NCI-H2196 (cell line): ENCODE measurements at regions not wholly inside any gene's neighbourhood (a gene's known extent, or its start where the extent isn't known, plus 50 kb on each side); places are given as distances from the start of the nearest gene placed in this dataset.

Source experiments
- DNase-seq: peaks from one replicate; lab custom pipeline; 2025; ENCODE audit not compliant: unreplicated experiment; lab: John Stamatoyannopoulos, UW

DNA sequence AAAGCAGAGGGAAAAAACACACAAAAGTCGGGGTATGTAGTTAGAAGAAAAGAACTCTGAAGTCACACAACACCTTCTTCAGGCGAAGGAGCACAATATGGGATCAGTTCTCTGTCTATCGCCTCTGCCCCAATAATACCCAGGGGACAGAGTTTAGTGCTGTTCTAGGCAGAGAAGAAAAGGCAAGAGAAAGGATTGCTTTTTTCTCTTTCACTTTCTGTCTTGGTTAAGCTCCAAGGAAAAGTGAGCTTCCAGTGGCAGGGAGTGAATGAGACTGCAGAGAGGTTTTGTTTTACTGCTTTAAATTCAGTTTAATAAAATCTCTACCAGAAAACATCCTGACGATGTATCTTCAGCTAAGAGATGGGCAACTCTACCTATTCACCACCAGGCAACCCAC, 86.6 kb upstream of the STXBP5 start:
- DNase-seq: no peak

DNA sequence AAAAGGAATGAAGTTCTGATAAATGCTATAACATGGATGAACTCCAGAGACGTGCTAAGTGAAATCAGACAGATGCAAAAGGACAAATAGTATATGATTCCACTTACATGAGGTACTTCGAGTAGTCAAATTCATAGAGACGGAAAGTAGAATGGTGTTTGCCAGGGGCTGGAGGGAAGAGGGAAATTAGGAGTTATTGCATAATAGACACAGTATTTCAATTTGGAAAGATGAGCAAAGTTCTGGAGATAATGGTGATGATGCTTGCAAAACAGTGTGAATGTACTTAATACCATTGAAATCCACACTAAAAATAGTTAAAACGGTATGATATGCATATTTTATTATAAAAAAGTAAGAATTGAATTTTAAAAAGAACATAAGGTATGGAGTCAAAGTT, 84.9 kb upstream of the STXBP5 start:
- no peak for DNase-seq

DNA sequence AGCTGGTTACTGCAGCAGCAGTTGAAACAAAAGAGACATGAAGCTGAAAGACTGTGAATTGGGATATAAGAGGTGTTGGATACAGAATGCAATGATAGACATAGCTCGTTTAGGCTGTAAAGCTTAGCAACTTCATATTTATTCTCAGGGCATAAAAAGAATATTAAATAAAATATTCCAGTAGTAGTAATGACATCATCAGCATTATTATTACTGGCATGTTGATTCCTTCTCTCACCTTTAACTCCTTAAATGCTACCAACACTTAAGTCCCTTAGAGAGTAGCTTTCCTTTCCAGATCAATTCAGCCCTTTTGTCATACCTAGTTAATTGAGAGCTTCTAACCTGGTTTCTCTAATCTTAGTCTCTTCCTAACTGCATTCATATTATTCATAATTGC, 81.4 kb upstream of the STXBP5 start:
- DNase-seq: no peak

DNA sequence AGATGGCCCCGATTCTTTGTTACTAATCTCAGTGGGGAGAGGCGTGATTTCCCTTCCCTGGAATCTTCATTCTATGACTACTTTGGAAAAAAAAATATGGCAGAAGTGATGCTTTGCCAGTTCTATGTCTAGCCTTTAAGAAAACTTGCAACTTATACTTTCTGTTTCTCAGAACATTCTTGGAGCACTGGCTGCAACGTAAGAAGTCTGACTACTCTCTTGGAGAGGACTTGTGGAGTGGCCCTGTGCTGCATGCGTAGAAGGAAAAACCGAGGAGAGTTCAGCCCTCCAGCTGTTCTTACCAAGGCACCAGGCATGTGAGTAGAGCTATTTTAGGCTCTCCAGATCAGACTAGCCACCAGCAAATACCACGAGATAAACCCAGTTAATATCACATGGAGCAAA, 77.6 kb upstream of the STXBP5 start:
- DNase-seq: no peak

GRCh38 chr6:147127587-147127986, 76.6 kb upstream of the STXBP5 start:
- no peak for DNase-seq

- no peak for DNase-seq
These were observed 76.2 kb upstream of the STXBP5 start for GRCh38 chr6:147128056-147128455.

DNA sequence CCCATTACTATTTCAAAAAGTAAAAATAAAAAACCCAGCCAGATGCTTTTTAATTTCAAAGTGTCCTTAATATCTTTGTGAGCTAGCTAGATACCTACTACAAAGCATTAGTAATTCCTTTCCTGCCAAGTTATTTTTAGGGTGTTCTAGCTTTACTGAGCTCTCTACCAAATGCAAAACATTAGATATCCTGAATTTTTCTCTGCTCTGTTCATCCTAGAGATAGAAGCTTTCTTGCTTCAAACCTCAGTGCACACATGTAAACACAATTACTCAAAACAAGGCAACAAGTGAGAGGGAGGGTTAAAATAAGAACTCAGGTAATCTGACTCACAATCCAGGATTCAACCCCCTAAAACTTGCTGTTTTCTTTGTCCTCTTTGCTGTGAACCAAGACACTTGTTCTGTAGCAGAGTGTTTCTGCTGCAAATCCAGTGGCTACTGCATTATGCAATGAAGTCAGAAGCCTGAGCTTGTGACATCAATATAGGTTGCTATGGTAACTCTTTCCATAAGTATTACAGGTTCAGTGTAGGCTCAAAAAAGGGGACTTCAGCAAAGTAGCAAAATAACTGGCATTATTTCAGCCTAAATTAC, 72.6 kb upstream of the STXBP5 start:
- peak; percentile 17 for DNase-seq

GRCh38 chr6:147132889-147133288, 71.3 kb upstream of the STXBP5 start:
- no peak for DNase-seq

GRCh38 chr6:147133669-147134068, 70.5 kb upstream of the STXBP5 start:
- no peak for DNase-seq

GRCh38 chr6:147135211-147135681, 69.0 kb upstream of the STXBP5 start:
- peak; percentile 5 for DNase-seq

- DNase-seq: no peak
These were observed 68.2 kb upstream of the STXBP5 start for GRCh38 chr6:147136057-147136456.

DNA sequence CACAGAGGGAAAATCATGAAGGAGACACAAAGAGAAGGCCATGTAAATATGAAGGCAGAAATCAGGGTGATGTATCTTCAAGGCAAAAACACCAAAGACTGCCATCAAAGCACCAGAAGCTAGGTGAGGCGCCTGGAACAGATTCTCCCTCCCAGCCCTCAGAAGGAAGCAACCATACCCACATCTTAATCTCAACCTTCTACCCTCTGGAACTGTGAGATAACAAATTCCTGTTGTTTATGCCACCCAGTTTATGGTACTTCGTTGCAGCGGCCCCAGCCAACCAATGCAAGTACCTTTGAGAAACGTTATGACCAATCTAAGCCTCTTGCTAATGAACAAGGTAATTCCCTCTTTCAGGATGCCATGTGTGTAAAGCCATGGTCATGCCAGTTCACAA, 66.2 kb upstream of the STXBP5 start:
- no peak for DNase-seq

- no peak for DNase-seq
These were observed 65.4 kb upstream of the STXBP5 start for GRCh38 chr6:147138835-147139234.

DNA sequence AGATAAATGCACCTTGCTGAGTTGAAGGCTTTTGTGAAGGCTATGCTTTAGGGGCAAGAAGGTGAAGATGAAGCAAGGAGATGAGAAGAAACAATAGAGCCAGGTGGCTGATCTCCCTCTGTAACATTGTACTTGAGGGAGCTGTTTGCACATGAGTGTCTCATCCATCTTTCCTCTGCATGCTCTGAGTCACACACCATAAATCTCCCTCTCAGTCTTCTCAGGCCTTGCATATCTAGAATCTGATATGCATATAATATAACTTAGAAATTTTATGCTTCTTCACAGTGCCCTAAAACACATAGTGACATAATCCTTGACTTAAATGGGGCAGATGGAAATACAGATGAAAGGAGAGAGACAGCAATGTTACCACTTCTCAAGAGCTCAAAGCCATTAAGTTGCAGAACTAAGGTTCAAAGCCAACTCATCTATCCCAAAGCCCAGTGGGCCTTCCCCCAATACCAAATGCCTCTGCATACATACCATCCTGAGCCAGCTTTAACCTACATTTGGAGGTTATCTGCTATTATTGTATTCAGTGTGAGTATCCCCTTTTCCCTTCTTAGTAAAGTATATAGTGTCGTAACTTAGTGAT, 62.4 kb upstream of the STXBP5 start:
- peak; percentile 6 for DNase-seq

GRCh38 chr6:147142684-147143245, 61.5 kb upstream of the STXBP5 start:
- no peak for DNase-seq

DNA sequence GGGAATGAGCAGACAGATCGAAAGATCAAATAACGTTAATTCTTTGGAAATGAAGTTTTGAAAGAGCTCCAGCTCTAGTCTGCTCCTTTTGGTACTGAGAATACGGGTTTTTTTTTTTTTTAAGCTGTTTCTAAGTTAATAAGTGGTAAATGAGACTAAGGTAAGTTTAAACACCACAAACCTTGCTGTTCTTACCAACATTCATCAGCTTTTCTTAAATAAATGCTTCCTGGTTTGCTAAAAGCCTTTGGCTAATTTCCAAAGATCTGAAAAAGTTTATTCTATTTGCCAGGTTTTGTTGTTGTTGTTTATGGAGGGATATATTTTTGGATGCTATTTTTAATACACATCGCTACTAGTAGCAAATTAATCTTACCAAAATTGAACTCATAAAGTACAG, 55.1 kb upstream of the STXBP5 start:
- DNase-seq: no peak

DNA sequence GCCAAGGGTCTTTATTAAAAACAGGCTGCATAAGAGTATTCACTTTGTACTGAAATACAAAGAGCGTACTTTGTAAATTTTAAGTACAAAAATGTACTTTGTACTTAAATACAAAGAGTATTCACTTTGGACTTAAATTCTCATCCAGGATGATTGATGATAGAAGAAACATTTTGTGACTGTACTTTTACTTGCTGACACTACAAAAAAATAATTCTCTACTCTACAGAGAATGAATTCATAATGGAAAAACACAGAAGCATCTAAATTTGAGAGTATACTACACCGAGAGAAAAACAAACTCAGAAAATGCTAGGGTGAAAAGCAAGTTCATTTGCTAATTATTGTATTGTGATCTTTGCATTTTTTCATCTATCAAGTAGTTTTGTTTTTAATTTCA, 54.4 kb upstream of the STXBP5 start:
- DNase-seq: no peak

- DNase-seq: no peak
These were observed 53.9 kb upstream of the STXBP5 start for GRCh38 chr6:147150293-147150692.
